EL (cell line): ENCODE measurements at regions not wholly inside any gene's neighbourhood (a gene's known extent, or its start where the extent isn't known, plus 50 kb on each side); places are given as distances from the start of the nearest gene placed in this dataset.

Source experiments
- DNase-seq: peaks from one replicate; pipeline ENCODE4 v3.0.0-alpha.2; 2016

DNA sequence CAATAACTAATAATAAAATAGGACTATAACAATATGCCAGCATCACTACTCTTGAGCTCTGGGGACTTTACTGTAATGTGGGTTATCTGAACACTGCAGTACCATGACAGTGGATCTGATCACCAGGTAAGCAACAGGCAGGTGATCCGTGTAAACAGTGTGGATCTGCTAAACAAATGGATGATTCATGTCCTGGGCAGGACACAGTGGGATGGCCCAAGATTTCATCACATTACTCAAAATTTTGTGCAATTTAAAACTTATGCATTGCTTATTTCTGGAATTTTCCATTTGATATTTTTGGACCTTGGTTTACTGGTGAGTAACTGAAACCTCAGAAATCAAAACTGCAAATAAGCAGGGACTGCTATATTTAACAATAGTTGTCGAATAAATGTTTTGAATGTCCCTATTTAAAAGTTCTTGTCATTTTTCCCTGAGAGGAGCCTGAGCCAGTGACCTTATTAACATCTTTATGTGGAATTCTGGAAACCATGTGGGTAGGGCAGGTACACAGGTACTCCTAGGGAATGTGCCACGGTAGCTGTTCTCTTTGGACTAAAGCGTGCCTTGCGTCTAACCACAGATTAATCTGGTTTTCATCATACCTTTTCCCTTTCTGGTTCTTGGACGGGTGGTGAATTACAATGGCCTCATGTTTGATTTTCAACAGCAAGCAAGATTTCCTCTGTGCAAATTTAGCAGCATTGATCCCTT is 214.5 kb upstream of the SASH1 start:
- DNase-seq = no peak

DNA sequence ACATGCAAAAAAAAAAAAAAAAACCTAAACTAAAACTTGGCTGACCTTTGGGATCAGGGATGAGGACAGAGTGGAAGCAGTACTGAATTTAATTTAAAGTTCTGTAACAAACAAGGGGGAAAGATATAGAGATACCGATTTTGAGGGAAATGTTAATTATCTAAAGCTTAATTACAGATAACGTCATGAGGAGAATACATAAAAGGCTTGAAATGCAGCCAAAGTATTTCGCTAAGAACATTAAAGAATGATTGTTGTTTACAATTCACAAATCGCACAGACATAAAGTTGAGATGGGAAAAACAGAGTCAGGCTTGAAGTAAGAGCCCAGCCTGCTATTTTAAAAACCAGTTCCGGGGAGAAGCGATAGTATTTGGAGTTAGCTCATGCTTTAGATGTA is 208.0 kb upstream of the SASH1 start:
- DNase-seq = no peak

DNA sequence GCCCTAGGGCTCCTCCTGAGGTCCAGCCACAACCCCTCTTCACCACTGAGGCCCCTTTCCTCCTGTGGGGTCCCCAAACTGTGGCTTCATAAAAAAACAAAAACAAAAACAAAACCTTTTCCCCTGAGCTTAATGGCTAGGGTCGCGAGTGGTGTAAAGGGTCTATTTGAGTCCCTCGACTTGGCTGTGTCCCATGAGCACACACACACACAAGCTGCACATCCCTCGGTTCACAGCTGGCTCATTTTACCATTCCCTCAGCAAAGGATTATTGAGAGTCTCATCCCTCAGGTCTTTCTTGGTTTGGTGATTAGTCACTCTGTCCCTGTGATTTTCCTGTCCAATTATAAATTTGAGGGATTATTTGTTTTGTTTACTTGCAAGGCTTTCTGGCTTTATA is 206.1 kb upstream of the SASH1 start:
- no peak for DNase-seq

DNA sequence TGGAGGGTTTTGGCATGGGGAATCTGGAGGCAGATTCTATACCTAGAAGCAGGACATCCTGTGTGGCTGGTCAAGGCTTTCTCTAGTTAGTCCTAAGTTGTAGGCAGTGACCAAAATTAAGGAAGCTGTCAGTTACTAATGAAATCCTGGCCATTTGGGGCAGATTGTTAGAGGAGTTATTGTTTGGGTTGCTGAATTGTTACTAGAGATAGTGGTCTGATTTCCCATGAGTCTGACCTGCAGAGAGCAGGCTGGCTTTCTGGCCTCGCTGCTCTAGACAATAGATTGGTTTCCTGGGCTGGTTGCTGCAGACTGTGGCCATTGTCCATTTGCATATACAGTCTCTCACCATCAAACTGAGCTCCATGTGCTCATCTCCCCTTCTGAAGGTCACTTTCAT is 205.0 kb upstream of the SASH1 start:
- no peak for DNase-seq

DNA sequence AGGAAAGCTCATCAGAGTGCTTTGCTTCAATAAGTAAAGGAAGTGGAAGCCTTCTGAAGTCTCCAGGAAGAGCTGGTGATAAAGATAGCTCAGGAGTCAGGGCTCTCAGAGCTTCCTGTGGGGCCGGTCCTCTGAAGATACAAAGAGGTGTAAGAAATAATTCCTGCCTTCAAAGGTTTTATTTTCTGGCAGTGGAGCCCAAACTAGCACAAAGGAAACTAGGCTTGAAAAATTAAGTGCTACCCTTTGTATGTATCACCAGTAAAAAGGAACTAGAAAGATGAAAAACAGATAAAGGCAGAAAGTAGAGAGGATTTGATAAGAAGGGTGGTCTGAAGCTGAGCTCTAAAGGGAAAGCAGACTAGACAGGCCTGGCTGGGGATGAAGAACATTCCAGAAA is 204.1 kb upstream of the SASH1 start:
- no peak for DNase-seq

DNA sequence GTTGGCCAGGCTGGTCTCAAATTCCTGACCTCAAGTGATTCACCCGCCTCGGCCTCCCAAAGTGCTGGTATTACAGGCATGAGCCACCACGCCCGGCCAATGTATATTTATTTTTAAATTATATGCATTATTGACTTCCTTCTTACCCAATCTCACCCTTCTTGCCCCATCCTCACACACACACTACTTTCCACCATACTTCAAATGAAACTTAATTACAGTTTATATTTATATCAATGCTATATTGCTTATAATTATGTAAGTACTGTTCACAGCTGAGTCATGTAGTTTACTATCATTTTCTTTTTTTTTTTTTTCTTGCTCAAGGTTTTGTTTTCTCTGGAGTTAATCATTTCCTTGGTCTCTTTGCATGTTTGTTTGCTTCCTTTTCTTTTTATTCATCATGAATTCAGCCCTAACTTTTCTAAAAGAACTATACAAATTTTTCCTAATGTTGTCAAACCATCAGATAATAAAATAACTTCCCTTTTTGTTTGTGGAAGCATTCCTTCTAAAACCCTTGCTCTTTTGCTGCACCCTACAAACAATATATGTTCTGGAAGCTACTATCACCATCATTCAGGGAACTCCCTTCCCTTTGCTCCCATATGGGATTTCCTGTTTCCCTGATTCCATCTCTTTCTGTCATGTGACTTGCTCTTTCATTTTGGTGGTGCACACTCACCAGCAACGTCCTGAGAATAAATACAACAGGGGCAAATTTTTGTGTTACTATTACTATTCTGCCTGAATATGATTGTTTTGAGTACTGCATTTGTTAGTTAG is 201.7 kb upstream of the SASH1 start:
- DNase-seq = peak; percentile 31

DNA sequence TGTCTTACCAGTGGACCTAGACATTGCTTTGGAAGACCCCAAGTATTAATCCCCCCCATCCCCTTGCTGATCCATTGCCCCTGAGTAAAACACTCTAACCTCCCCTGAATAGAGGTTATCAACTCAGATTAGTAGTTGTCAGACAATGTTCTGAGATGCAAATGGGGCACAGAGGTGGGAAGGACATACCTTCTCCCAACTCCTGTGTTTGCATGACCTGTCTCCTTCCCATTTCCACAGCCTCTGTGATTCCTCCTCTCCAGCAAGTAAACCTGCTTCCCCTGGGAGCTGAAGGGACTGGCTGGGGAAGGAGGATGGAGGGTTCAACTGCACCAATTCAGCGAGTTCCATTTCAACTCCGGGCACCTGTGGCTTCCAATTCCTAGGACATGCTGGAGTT is 199.8 kb upstream of the SASH1 start:
- no peak for DNase-seq

DNA sequence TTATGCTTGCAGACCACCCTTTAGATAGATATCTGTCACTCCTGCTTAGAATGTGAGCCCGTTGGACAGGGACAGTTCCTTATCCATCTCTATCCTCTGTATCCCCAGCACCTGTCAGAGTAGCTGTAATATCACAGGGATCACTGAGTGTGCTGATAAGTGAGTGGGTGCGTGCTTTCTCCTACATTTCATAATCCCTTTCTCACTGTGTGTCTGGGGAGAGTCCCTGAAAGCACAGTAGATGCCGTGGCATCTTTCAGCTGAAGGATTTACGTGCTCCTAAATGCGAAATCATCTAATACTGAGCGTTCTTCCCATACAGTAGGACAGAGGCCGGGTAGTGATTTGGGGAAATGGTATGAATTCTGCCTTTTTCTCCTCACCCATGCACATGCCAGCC is 198.9 kb upstream of the SASH1 start:
- DNase-seq = no peak

DNA sequence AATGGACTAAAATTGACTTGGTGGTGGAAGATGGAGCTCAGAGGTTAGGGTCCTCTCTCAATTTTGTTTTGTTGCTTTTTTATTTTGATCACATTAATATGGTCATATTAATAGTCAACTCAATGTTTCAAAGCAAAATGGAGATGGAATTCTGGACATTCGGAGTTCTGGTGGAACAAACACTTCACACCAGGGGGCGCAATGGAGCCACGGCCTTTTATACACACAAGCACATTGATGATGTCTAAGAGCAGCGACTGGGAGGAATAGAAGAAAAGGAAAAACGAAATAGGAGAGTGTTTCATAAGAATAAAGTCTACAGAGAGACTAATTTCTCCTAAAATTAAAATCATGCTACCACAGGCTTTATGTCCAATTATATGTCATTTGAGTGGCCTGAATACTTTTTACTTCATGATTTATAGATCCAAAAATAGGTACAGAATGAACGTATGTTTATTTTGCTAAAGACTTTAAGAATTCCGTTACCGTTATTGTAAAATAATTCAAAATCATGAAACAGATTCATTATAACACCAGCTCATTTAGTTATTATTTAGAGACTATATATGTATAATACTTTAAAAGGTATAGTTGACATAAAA is 197.6 kb upstream of the SASH1 start:
- peak; percentile 77 for DNase-seq

DNA sequence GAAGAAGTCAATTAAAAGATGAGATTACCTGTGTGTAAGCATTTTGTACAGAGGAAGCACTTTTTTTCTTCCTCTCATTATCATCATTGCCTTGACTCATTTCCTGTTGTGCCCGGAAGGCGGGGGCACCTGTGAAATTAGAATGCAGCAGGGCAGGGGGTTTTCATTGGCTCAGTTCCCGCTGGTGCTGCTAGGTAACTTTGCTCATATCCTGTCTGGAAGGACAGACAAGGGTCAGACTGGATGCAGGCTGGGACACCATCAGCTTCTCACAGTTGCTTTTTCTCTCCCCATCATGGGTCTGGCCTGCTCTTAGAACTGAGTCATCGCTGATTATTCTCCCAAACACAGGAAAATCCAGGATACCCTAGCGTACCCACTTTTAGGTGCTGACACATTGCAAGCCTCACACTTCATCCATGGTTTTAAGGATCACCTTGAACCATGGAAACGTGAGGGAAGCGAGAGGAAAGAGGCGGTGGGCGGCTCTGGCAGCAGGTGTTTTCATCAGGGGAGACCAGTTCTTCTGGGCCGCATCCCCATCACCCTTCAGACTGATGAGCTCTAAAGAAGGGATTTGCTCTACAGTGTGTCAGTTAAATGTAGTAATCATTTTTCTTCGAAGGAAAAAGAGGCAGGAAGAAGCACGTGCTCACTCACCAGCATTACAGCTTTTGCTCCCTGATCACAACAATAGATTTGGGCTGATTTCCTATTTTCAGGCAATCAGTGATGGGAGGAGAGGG is 195.7 kb upstream of the SASH1 start:
- DNase-seq = peak; percentile 42

DNA sequence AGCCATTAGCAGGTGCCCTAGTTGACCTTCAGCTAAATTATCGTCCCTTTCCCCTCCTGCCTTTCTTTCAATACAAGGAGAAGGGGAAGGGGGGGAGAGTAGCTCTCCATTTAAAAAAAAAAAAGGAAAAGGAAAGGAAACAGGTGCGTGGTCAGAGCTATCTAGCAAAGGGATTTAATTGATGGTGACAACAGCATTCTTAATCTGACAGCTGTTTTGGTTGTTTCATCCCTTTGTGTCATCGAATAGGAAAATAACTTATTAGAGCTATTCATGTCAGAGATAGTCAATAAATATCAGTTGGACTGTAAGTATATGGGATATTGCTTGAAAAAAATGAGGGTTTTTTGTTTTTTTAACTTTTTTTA is 195.2 kb upstream of the SASH1 start:
- DNase-seq = no peak

DNA sequence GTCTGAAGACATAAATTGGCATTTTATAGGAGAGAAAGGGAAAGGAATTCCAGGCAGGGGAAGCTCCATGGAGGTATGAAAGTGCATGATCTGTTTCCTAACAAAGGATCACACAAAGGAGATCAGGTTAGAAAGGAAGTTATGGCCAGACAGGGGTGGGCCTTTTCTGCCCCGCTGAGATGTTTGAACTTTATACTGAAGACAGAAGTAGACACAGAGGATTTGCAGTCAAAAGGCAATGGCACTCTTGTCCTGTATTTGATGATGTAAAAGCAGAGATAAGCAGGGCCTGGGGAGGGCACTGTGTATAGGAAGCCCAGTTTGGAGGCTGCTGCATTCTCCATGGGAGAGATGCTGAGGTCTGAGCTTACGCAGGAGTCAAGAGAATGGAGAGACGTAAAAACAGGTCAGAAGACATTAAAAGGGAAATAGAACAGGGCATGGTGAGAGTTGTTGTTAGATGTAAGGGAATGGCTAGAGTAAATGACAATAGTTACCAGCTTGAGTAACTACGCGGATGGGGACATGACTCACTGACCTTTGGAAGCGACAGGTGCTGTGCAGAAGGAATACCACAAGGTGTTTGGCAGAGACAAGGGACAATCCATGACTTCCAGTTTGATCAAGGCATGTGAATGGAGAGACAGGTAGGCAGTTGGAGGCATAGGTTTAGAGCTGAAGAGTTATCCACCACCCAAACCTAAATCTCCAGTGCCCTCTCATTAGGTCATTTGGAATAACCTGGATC is 190.6 kb upstream of the SASH1 start:
- no peak for DNase-seq

DNA sequence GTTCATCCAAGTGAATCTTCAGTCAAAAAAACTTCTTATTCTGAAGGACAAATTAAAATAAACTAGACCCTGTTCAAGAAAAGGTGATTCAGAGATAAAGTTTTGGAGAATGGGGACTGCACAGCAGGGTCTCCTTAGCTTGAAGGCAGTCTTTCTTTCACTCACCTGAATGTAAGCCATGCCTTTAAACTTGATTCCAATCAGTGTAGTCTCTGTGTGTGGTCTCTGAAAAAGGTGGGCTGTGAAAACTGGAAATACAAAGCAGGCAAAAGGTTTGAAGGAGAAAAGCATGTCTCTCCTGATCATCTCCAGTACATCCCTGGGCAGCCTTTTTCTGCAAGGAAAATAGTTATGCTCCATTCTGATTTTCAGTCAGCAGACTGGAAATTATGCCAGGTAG is 188.0 kb upstream of the SASH1 start:
- DNase-seq = no peak

DNA sequence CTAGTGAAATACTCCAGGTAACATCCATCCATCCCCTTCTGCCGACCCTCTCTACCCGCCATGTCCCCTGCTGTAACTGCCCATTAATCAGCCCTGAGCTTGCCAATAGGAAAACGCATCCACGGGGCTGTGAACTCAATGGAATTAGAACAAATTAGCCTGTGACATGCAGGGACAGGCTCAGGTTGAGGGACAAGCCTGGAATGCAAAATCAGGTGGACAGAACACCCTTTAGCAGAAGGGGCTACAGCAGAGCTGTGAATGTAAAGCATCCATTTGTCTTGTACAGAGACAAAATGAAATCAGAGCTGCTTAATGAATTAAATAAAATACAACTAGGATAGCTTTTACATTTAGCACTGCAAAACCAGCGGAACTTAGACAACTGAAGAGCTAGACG is 187.3 kb upstream of the SASH1 start:
- no peak for DNase-seq

DNA sequence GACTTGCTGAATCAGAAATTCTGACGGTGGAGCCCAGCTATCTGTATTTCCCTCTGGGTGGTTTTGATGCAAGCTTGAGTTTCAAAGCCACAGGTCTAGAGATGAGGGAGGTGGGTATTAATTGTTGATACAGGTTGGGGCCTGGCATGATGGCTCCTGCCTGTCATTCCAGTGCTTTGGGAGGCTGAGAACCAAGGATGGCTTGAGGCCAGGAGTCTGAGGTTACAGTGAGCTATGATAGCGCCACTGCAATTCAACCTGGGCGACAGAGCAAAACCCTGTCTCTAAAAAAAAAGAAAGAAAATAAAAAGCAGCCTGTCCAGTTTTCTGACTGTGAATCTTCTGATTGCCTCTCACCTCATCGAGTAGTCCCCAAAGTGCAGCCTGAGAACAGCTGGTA is 184.8 kb upstream of the SASH1 start:
- DNase-seq = no peak

DNA sequence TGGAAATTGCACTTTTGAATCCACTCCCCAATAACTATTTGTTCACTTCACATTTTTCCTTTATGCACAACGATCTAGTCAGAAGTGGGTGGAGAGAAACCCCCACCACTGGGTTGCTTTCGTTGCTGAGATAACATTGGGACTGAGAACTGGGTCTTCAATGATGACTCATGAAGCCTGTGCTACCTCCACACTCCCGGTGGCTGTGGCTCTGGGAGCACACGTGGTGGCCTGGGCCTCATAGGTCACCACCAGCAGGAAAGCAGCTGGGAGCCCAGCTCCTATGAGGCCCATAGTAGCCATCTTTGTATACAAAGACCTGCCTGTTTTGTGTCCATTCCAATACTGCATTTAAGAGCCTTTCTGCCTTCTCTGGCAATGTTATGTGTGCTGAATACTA is 178.0 kb upstream of the SASH1 start:
- no peak for DNase-seq

DNA sequence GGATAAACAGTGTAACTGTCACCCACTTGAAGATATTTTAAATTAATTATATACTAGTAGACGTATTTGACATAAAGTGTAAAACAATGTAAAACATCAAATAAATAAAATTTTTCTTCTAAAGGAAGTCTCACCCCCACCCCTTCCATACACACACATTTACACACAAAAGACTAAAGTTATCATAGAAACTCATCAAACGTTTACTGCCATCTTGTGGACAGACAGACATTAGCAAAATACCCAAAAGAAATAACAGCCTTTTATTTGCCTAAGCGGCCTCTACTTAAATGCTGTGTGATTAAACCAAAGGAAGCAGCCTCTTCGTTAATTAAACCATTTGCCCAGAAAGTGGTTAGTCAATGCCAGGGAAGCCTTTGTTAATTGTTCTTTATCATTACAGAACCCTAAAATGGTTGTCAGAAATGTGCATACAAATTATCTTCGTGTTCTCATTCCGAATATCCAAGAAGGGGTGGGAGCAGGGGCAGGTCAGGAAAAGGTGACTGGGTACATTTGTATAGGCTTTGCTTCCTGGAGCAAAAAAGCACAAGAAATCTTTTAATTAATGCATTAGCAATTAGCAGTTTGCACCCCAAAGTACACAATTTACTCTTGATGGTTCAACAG is 176.2 kb upstream of the SASH1 start:
- DNase-seq = peak; percentile 58

DNA sequence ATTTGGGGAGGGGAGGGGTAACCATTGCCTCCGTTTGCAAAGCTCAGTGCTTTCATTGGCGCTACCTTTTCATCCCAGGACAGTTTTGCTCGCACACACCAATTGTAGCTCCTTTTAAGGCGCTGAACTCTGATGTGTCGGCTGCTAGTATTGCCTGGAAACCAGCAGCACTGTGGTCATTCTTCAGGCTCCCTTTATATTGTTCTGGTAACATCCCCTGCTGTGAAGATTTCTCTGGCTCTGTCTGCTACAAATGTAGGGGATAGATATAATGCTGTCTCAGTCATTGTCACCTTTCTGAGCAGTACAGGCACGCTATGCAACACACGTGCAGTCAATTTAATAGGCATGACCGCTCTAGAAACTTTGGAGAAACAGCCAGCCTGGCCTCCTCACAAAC is 172.9 kb upstream of the SASH1 start:
- DNase-seq = no peak

DNA sequence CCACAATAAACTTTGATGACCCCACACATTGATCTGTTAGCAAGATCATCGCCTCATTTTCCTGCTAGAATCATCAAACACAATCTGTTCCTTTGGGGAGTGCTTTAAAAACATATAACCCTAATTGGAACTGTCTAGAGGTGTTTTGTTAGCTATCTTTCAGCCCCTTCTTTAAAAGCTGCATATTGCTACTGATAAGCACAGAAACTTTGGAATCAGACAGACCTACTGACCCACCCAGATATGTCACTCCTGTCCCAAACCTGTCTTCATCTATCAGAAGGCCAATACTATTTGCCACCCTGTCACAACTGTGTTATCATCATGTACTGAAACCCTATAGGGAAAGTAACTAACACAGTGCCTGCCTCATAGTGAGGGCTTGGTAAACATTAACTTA is 172.4 kb upstream of the SASH1 start:
- no peak for DNase-seq

DNA sequence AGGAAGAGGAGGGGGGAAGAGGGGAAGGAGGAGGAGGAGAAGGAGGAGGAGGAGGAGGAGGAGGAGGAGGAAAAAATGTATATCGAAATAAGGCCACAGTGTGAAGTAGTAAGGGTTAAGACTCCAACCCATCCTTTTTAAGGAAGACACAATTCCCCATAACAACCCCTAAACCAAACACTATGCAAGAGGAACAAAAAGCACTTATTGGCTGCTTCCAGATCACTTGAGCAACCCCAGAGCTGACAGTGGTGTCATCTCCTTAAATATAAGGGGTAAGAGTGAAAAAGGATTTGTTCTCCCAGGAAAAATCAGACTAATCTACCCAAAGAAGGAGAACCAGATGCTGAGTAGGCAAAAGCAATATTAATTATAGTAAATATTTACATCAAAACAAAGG is 169.1 kb upstream of the SASH1 start:
- no peak for DNase-seq

DNA sequence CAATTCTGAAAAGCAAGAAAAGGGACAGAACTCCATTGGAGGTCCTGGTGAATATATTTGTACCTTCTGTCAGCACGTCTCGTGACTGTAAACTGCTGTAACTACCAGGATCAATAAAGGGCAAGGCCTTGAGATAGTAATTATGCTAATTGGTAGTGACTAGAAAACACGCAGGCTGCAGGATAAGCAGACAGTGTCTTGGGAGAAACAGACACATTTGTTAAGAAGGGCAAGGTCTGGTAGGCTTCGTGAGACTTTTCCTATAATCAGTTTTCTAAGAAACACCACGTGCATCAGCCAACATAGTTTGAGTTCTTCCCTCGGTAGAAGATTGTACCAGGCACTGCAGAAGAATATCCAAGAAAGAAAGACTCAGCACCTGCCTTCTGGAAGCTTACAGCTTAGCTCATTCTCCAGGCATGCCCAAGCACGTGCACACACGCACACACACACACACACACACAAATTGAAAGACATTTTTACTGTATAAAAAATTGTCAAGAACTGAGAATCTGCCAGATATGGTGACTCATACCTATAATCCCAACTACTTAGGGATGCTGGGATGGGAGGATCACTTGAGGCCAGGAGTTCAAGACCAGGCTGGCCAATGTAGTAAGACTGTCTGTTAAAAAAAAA is 167.0 kb upstream of the SASH1 start:
- DNase-seq = peak; percentile 57
